ENCODE measurements at regions not wholly inside any gene's neighbourhood (a gene's known extent, or its start where the extent isn't known, plus 50 kb on each side); places are given as distances from the start of the nearest gene placed in this dataset.
"Not testable (repeated sequence)": the region's sequence is repeated elsewhere in the genome, so short reads cannot be mapped to it uniquely, and the experiment has no call there.

- no peak for DNase-seq (ENCODE audit: low read depth)
- no peak for TF ChIP-seq CTCF (IDR thresholded peaks at IDR 0.05; ENCODE audit: insufficient read depth, low read depth, low read length)
- no peak overlapping the region for H3K4me3 ChIP-seq (ENCODE audit: low read depth, low read length)
These were observed 50.2 kb downstream of the RAD54L2 start for GRCh38 chr3:51588724-51589123.

- H3K4me3 ChIP-seq (ENCODE audit: low read depth, low read length) = no peak overlapping the region
- peak; percentile 63 for DNase-seq (ENCODE audit: low read depth)
- no peak for TF ChIP-seq CTCF (IDR thresholded peaks at IDR 0.05; ENCODE audit: insufficient read depth, low read depth, low read length)
These were observed 52.7 kb downstream of the RAD54L2 start for GRCh38 chr3:51591231-51591630.

- TF ChIP-seq CTCF (IDR thresholded peaks at IDR 0.05; ENCODE audit: insufficient read depth, low read depth, low read length) = no peak
- H3K4me3 ChIP-seq (ENCODE audit: low read depth, low read length) = no peak overlapping the region
- no peak for DNase-seq (ENCODE audit: low read depth)
These were observed 55.2 kb downstream of the RAD54L2 start for GRCh38 chr3:51593697-51594096.

- H3K4me3 ChIP-seq (ENCODE audit: low read depth, low read length); DNase-seq (ENCODE audit: low read depth): not testable (repeated sequence)
These were observed 61.1 kb downstream of the RAD54L2 start for GRCh38 chr3:51599638-51600037.

- no peak for DNase-seq (ENCODE audit: low read depth)
- H3K4me3 ChIP-seq (ENCODE audit: low read depth, low read length) = no peak overlapping the region
- TF ChIP-seq CTCF (IDR thresholded peaks at IDR 0.05; ENCODE audit: insufficient read depth, low read depth, low read length) = no peak
These were observed 65.7 kb downstream of the RAD54L2 start for GRCh38 chr3:51604212-51604611.

- DNase-seq (ENCODE audit: low read depth) = no peak
- TF ChIP-seq CTCF (IDR thresholded peaks at IDR 0.05; ENCODE audit: insufficient read depth, low read depth, low read length) = no peak
- H3K4me3 ChIP-seq (ENCODE audit: low read depth, low read length) = no peak overlapping the region
These were observed 65.1 kb upstream of the TEX264 start for GRCh38 chr3:51605938-51606337.

- DNase-seq (ENCODE audit: low read depth); H3K4me3 ChIP-seq (ENCODE audit: low read depth, low read length): not testable (repeated sequence)
These were observed 64.2 kb upstream of the TEX264 start for GRCh38 chr3:51606871-51607270.

GRCh38 chr3:51607591-51608325, 63.3 kb upstream of the TEX264 start:
- DNase-seq (ENCODE audit: low read depth); H3K4me3 ChIP-seq (ENCODE audit: low read depth, low read length): not testable (repeated sequence)
